ENCODE measurements at regions not wholly inside any gene's neighbourhood (a gene's known extent, or its start where the extent isn't known, plus 50 kb on each side); places are given as distances from the start of the nearest gene placed in this dataset.

DNA sequence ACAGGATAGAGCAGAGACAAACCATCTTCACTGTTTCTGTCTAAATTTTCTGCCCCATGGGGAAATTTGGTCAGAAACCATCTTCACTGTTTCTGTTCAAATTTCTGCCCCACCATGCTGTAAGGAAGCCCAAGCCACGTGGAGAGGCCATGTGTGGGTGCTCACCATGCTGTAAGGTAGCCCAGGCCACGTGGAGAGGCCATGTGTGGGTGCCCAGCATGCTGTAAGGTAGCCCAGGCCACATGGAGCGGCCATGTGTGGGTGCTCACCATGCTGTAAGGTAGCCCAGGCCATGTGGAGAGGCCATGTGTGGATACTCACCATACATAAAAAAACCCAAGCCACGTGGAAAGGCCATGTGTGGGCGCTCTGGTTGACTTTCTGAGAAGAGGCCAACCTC lies 1088.7 kb upstream of the AUTS2 start:
- H3K4me1 ChIP-seq (ENCODE audit: control insufficient read depth, insufficient read depth, low read length, poor library complexity, severe bottlenecking) = no peaks in the 10 kb centered on the region
- H3K27ac ChIP-seq (ENCODE audit: insufficient read depth, low read length, poor library complexity, severe bottlenecking) = no peak overlapping the region
- H3K4me3 ChIP-seq (ENCODE audit: insufficient read depth, low read depth, low read length, poor library complexity, severe bottlenecking) = no peak overlapping the region
- DNase-seq = no peak
- H3K36me3 ChIP-seq (ENCODE audit: control insufficient read depth, insufficient read depth, low read length) = no peaks in the 10 kb centered on the region
- H3K27me3 ChIP-seq (replicated peaks; ENCODE audit: control insufficient read depth, insufficient read depth, low read length, poor library complexity, severe bottlenecking) = no peaks in the 10 kb centered on the region
- peaks cover 5% of the 10 kb centered on the region for H3K9me3 ChIP-seq (ENCODE audit: control insufficient read depth, low read length)

DNA sequence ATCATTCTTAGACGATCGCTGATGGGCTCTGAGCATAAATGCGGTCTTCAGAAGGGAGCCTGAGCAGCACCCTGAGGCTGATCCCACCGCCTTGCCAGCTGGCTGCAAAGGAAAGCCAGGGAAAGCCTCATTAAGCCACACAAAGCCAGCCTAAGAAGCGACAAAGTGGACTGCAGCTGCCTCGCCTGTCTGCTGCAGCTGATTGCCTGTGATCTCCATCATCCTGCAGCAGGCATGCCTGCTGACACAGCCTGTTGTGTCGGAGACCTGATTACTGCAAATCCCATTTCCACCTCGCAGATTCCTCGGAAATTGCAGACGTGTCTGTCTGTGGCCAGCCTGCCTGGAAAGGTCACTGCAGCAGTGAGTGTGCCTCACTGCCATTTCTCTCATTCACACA lies 1087.0 kb upstream of the AUTS2 start:
- peaks cover 5% of the 10 kb centered on the region for H3K9me3 ChIP-seq (ENCODE audit: control insufficient read depth, low read length)
- no peaks in the 10 kb centered on the region for H3K36me3 ChIP-seq (ENCODE audit: control insufficient read depth, insufficient read depth, low read length)
- no peak overlapping the region for H3K4me3 ChIP-seq (ENCODE audit: insufficient read depth, low read depth, low read length, poor library complexity, severe bottlenecking)
- no peaks in the 10 kb centered on the region for H3K4me1 ChIP-seq (ENCODE audit: control insufficient read depth, insufficient read depth, low read length, poor library complexity, severe bottlenecking)
- H3K27ac ChIP-seq (ENCODE audit: insufficient read depth, low read length, poor library complexity, severe bottlenecking) = no peak overlapping the region
- no peak for DNase-seq
- no peaks in the 10 kb centered on the region for H3K27me3 ChIP-seq (replicated peaks; ENCODE audit: control insufficient read depth, insufficient read depth, low read length, poor library complexity, severe bottlenecking)

DNA sequence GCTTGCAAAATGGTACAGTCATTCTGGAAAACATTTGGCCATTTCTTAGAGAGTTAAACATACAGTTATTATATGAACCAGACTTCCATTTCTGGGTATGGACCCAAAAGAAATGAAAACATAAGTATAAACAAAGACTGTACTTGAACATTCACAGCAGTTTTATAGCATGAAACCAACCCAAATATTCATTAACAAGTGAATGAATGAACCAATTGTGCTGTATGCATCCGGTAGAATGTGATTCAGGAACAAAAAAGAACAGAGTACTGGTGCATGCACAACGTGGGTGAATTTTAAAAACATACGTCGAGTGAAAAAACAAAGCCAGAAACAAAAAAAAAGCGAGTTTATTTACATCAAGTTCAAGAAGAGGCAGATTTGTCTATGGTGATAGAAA lies 1085.8 kb upstream of the AUTS2 start:
- Histone ChIP-seq H3K9me3 (ENCODE audit: control insufficient read depth, low read length) (peaks cover 5% of the 10 kb centered on the region), H3K27me3 (replicated peaks; ENCODE audit: control insufficient read depth, insufficient read depth, low read length, poor library complexity, severe bottlenecking) (no peaks in the 10 kb centered on the region), H3K4me1 (ENCODE audit: control insufficient read depth, insufficient read depth, low read length, poor library complexity, severe bottlenecking) (no peaks in the 10 kb centered on the region), H3K4me3 (ENCODE audit: insufficient read depth, low read depth, low read length, poor library complexity, severe bottlenecking) (no peak overlapping the region), H3K27ac (ENCODE audit: insufficient read depth, low read length, poor library complexity, severe bottlenecking) (no peak overlapping the region), H3K36me3 (ENCODE audit: control insufficient read depth, insufficient read depth, low read length) (no peaks in the 10 kb centered on the region)
- no peak for DNase-seq

DNA sequence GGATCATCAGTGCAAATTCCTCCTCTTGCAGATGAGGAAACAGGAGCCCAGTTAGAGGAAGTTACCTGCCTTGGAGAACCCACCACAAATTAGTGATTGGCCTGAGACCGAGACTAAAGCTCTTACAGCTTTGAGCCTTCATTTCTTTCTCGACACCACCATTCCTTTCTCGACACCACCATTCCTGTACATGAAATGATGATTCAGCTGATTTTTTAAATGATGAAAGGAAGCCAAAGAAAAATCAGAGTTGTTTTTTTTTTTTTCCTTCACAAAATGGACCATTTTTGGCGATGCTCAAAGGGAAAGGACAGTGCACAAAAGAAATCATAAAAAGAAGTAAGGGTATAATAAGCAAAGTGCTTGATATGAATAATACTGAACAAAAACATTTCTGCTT lies 1080.2 kb upstream of the AUTS2 start:
- no peak for DNase-seq
- no peak overlapping the region for H3K27ac ChIP-seq (ENCODE audit: insufficient read depth, low read length, poor library complexity, severe bottlenecking)
- H3K4me1 ChIP-seq (ENCODE audit: control insufficient read depth, insufficient read depth, low read length, poor library complexity, severe bottlenecking) = no peaks in the 10 kb centered on the region
- H3K27me3 ChIP-seq (replicated peaks; ENCODE audit: control insufficient read depth, insufficient read depth, low read length, poor library complexity, severe bottlenecking) = no peaks in the 10 kb centered on the region
- H3K9me3 ChIP-seq (ENCODE audit: control insufficient read depth, low read length) = no peaks in the 10 kb centered on the region
- H3K36me3 ChIP-seq (ENCODE audit: control insufficient read depth, insufficient read depth, low read length) = no peaks in the 10 kb centered on the region
- H3K4me3 ChIP-seq (ENCODE audit: insufficient read depth, low read depth, low read length, poor library complexity, severe bottlenecking) = no peak overlapping the region

DNA sequence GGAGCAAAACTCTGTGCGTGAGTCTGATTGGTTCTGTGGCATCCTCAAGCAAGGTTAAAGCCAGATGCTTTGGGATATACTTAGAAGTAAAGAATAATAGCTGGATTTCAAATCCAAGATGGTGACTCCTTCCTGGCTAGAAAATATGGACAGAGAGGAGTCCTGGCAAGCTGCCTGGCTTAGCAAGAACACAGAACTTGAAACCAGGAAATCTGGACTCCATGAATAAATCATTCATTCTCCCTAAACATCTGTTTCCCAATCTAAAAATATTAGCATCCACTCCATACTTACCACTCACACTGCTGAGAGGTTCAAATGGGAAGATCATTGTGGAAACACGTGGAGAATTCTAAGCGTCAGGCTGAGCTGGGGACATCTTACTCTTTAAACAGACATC lies 1074.1 kb upstream of the AUTS2 start:
- Histone ChIP-seq H3K36me3 (ENCODE audit: control insufficient read depth, insufficient read depth, low read length) (no peaks in the 10 kb centered on the region), H3K9me3 (ENCODE audit: control insufficient read depth, low read length) (no peaks in the 10 kb centered on the region), H3K4me3 (ENCODE audit: insufficient read depth, low read depth, low read length, poor library complexity, severe bottlenecking) (no peak overlapping the region), H3K27me3 (replicated peaks; ENCODE audit: control insufficient read depth, insufficient read depth, low read length, poor library complexity, severe bottlenecking) (no peaks in the 10 kb centered on the region), H3K27ac (ENCODE audit: insufficient read depth, low read length, poor library complexity, severe bottlenecking) (no peak overlapping the region), H3K4me1 (ENCODE audit: control insufficient read depth, insufficient read depth, low read length, poor library complexity, severe bottlenecking) (no peaks in the 10 kb centered on the region)
- DNase-seq = no peak

DNA sequence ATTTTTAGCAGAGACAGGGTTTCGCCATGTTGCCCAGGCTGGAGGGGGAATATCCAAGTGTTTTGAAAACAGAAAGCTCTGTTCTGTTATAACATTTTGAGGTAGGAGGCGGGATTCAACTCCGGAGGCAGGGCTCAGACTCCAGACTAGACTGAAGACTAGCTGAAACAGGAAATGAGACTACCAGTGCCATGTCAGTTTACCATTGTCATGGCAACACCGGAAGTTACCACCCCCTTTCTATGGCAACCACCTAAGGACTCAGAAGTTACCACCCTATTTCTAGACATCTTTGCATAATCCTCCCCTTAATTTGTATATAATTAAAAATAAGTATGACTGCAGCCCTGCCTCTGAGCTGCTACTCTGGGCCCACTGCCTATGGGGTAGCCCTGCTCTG lies 1069.1 kb upstream of the AUTS2 start:
- Histone ChIP-seq H3K27me3 (replicated peaks; ENCODE audit: control insufficient read depth, insufficient read depth, low read length, poor library complexity, severe bottlenecking) (no peaks in the 10 kb centered on the region), H3K27ac (ENCODE audit: insufficient read depth, low read length, poor library complexity, severe bottlenecking) (no peak overlapping the region), H3K9me3 (ENCODE audit: control insufficient read depth, low read length) (no peaks in the 10 kb centered on the region), H3K4me1 (ENCODE audit: control insufficient read depth, insufficient read depth, low read length, poor library complexity, severe bottlenecking) (no peaks in the 10 kb centered on the region), H3K4me3 (ENCODE audit: insufficient read depth, low read depth, low read length, poor library complexity, severe bottlenecking) (no peak overlapping the region), H3K36me3 (ENCODE audit: control insufficient read depth, insufficient read depth, low read length) (no peaks in the 10 kb centered on the region)
- no peak for DNase-seq

DNA sequence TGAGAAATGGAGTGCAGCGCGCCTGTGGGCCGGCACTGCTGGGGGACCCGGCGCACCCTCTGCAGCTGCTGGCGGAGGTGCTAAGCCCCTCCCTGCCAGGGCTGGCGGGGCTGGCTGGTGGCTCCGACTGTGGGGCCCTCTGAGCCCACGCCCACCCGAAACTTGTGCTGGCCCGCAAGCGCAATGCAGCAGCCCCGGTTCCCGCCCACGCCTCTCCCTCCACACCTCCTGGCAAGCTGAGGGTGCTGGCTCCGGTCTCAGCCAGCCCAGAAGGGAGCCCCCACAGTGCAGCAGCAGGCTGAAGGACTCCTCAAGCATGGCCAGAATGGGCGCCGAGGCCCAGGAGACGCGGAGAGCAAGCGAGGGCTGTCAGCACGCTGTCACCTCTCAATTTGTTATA lies 1063.0 kb upstream of the AUTS2 start:
- Histone ChIP-seq H3K36me3 (ENCODE audit: control insufficient read depth, insufficient read depth, low read length) (no peaks in the 10 kb centered on the region), H3K4me1 (ENCODE audit: control insufficient read depth, insufficient read depth, low read length, poor library complexity, severe bottlenecking) (no peaks in the 10 kb centered on the region), H3K27ac (ENCODE audit: insufficient read depth, low read length, poor library complexity, severe bottlenecking) (no peak overlapping the region), H3K27me3 (replicated peaks; ENCODE audit: control insufficient read depth, insufficient read depth, low read length, poor library complexity, severe bottlenecking) (no peaks in the 10 kb centered on the region), H3K9me3 (ENCODE audit: control insufficient read depth, low read length) (no peaks in the 10 kb centered on the region), H3K4me3 (ENCODE audit: insufficient read depth, low read depth, low read length, poor library complexity, severe bottlenecking) (no peak overlapping the region)
- DNase-seq = no peak

DNA sequence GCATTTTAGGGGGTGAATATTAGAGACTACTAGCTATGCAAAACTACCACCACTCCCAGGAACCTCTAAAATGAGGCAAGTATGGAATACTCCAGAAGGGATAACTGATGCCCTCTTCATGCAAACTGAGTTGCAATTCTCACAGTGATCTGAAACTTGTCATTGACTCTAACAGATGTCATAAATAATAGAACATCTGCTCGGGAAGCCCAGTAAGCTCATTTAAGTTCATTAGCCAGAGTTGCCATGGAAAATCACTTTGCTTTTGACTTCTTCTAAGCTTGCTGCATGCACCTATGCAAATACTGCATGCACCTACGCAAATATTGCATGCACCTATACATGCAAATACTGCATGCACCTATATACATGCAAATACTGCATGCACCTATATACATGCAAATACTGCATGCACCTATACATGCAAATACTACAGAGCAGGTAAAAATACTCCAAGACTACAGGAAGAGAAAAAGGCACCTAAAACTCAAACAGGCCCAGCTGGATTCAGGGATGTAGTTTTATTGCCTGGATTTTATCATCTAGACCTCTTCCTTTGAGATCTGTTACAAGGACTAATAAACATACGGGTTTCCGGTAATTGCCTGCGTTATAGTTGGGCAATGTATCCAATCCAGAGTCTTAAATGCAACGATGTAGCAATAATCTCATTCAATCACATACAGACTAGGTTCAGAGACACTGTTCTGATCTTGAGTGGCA lies 1061.1 kb upstream of the AUTS2 start:
- H3K36me3 ChIP-seq (ENCODE audit: control insufficient read depth, insufficient read depth, low read length) = no peaks in the 10 kb centered on the region
- H3K9me3 ChIP-seq (ENCODE audit: control insufficient read depth, low read length) = no peaks in the 10 kb centered on the region
- no peak overlapping the region for H3K27ac ChIP-seq (ENCODE audit: insufficient read depth, low read length, poor library complexity, severe bottlenecking)
- no peak for DNase-seq
- no peak overlapping the region for H3K4me3 ChIP-seq (ENCODE audit: insufficient read depth, low read depth, low read length, poor library complexity, severe bottlenecking)
- no peaks in the 10 kb centered on the region for H3K27me3 ChIP-seq (replicated peaks; ENCODE audit: control insufficient read depth, insufficient read depth, low read length, poor library complexity, severe bottlenecking)
- no peaks in the 10 kb centered on the region for H3K4me1 ChIP-seq (ENCODE audit: control insufficient read depth, insufficient read depth, low read length, poor library complexity, severe bottlenecking)

DNA sequence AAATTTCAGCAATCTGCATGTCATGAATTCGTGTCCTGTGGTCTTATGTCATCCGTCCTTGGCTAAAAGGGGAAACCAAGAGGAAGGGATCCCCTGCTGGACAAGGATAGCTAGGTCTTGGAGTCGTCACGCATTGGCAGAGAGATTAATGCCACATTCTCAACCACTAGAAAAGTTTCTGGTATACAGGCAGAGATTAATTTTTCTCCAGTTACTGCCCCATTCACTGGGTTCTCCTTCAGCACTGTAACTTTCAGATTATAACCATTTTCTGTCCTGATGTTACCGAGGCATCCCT lies 1060.6 kb upstream of the AUTS2 start:
- H3K27me3 ChIP-seq (replicated peaks; ENCODE audit: control insufficient read depth, insufficient read depth, low read length, poor library complexity, severe bottlenecking) = no peaks in the 10 kb centered on the region
- H3K4me3 ChIP-seq (ENCODE audit: insufficient read depth, low read depth, low read length, poor library complexity, severe bottlenecking) = no peak overlapping the region
- no peak for DNase-seq
- H3K9me3 ChIP-seq (ENCODE audit: control insufficient read depth, low read length) = no peaks in the 10 kb centered on the region
- H3K27ac ChIP-seq (ENCODE audit: insufficient read depth, low read length, poor library complexity, severe bottlenecking) = no peak overlapping the region
- H3K4me1 ChIP-seq (ENCODE audit: control insufficient read depth, insufficient read depth, low read length, poor library complexity, severe bottlenecking) = no peaks in the 10 kb centered on the region
- H3K36me3 ChIP-seq (ENCODE audit: control insufficient read depth, insufficient read depth, low read length) = no peaks in the 10 kb centered on the region

DNA sequence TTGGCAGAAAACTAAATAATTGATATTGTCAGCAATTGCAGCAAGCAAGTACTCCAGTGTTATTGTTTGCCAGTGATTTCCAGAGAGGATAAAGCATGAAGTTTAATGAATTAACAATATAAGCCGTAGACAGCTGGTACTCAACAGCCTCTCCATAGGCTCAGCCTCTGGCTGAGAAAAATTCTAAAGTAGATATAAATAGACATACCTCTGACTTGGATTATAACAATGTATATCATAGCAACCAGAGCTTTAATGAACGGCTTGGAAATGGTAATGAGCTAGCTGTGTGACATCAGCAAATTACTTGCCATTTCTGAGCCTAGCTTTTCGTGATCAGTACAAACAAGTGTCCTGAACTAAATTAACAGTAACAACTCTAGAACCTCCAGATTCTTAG lies 1055.4 kb upstream of the AUTS2 start:
- H3K9me3 ChIP-seq (ENCODE audit: control insufficient read depth, low read length) = no peaks in the 10 kb centered on the region
- DNase-seq = no peak

DNA sequence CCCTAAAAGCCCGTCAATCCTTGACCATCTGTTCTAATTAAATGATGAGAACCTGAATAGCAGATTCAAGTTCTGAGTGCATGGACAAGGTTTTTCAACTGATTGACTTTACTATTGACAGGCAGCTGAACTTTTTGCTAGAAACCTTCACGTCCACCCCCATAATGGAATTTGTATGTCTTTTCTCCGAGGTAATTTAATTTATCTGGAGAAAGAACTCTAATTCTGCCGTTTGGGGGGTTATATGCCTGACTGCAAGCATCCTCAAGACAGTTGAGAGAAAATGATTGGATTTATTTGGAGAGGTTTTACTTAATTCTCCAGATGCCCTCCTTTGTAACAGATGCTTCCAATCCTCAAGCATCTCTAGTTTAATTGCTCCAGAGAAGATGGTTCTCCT lies 1053.4 kb upstream of the AUTS2 start:
- Histone ChIP-seq H3K36me3 (ENCODE audit: control insufficient read depth, insufficient read depth, low read length) (no peaks in the 10 kb centered on the region), H3K27me3 (replicated peaks; ENCODE audit: control insufficient read depth, insufficient read depth, low read length, poor library complexity, severe bottlenecking) (no peaks in the 10 kb centered on the region), H3K4me3 (ENCODE audit: insufficient read depth, low read depth, low read length, poor library complexity, severe bottlenecking) (no peak overlapping the region), H3K27ac (ENCODE audit: insufficient read depth, low read length, poor library complexity, severe bottlenecking) (no peak overlapping the region), H3K9me3 (ENCODE audit: control insufficient read depth, low read length) (no peaks in the 10 kb centered on the region), H3K4me1 (ENCODE audit: control insufficient read depth, insufficient read depth, low read length, poor library complexity, severe bottlenecking) (no peaks in the 10 kb centered on the region)
- DNase-seq = no peak

More for the DNA sequence above, 1055.4 kb upstream of the AUTS2 start:
- Histone ChIP-seq H3K27me3 (replicated peaks; ENCODE audit: control insufficient read depth, insufficient read depth, low read length, poor library complexity, severe bottlenecking) (no peaks in the 10 kb centered on the region), H3K27ac (ENCODE audit: insufficient read depth, low read length, poor library complexity, severe bottlenecking) (no peak overlapping the region), H3K36me3 (ENCODE audit: control insufficient read depth, insufficient read depth, low read length) (no peaks in the 10 kb centered on the region), H3K4me1 (ENCODE audit: control insufficient read depth, insufficient read depth, low read length, poor library complexity, severe bottlenecking) (no peaks in the 10 kb centered on the region), H3K4me3 (ENCODE audit: insufficient read depth, low read depth, low read length, poor library complexity, severe bottlenecking) (no peak overlapping the region)
